Smooth muscle cell (in vitro differentiated cells): ENCODE measurements at regions not wholly inside any gene's neighbourhood (a gene's known extent, or its start where the extent isn't known, plus 50 kb on each side); places are given as distances from the start of the nearest gene placed in this dataset.

Source experiments
- DNase-seq: peaks from one replicate; lab custom pipeline; 2025; ENCODE audit not compliant: unreplicated experiment; lab: John Stamatoyannopoulos, UW
- H2AFZ ChIP-seq: fragments of 200-600 bp; sonication (generic); 2 replicates; pipeline ENCODE4 v1.6.0; 2016; ENCODE audit warnings: antibody characterized with exemption, low read depth, mild to moderate bottlenecking
- H3F3A ChIP-seq: fragments of 200-600 bp; sonication (generic); 2 replicates; pipeline ENCODE4 v1.6.0; 2017; ENCODE audit warnings: antibody characterized with exemption, low read depth
- H3K27ac ChIP-seq: fragments of 200-600 bp; sonication (generic); 2 replicates; pipeline ENCODE4 v1.5.1; 2016; ENCODE audit warnings: low read depth, mild to moderate bottlenecking
- H3K27me3 ChIP-seq: fragments of 200-600 bp; sonication (generic); 2 replicates; pipeline ENCODE4 v1.6.1; 2016; ENCODE audit warnings: low read depth, mild to moderate bottlenecking
- H3K36me3 ChIP-seq: fragments of 200-600 bp; sonication (generic); 2 replicates; pipeline ENCODE4 v1.5.1; 2016; ENCODE audit warnings: low read depth
- H3K4me1 ChIP-seq: fragments of 200-600 bp; sonication (generic); 2 replicates; pipeline ENCODE4 v1.5.1; 2016; ENCODE audit warnings: low read depth
- H3K4me2 ChIP-seq: fragments of 200-600 bp; sonication (generic); 2 replicates; pipeline ENCODE4 v1.6.0; 2016; ENCODE audit warnings: mild to moderate bottlenecking
- H3K4me3 ChIP-seq: fragments of 200-600 bp; sonication (generic); 2 replicates; pipeline ENCODE4 v1.5.1; 2016; ENCODE audit warnings: mild to moderate bottlenecking
- H3K79me2 ChIP-seq: fragments of 200-600 bp; sonication (generic); 2 replicates; pipeline ENCODE4 v1.6.0; 2016; ENCODE audit warnings: low read depth, mild to moderate bottlenecking
- H3K9ac ChIP-seq: fragments of 200-600 bp; sonication (generic); 2 replicates; pipeline ENCODE4 v1.6.0; 2016; ENCODE audit warnings: low read depth
- H3K9me3 ChIP-seq: fragments of 200-600 bp; sonication (generic); replicated peaks from 2 replicates; pipeline ENCODE4 v1.5.1; 2016; ENCODE audit warnings: low read depth
- H4K20me1 ChIP-seq: fragments of 200-600 bp; sonication (generic); 2 replicates; pipeline ENCODE4 v1.6.0; 2016; ENCODE audit warnings: low read depth
- WGBS: methylation state at CpG from one replicate; pipeline ENCODE4 v1.1.7; 2016; ENCODE audit warnings: low lambda C conversion rate; 5-methylcytosine and 5-hydroxymethylcytosine counted together
- TF ChIP-seq, protein P1 (sequence below): fragments of 200-600 bp; sonication (generic); IDR thresholded peaks from 2 replicates; pipeline ENCODE4 v1.5.1; 2017; ENCODE audit warnings: borderline replicate concordance, mild to moderate bottlenecking, antibody characterized with exemption; ENCODE audit not compliant: insufficient read depth, poor library complexity, severe bottlenecking

DNA sequence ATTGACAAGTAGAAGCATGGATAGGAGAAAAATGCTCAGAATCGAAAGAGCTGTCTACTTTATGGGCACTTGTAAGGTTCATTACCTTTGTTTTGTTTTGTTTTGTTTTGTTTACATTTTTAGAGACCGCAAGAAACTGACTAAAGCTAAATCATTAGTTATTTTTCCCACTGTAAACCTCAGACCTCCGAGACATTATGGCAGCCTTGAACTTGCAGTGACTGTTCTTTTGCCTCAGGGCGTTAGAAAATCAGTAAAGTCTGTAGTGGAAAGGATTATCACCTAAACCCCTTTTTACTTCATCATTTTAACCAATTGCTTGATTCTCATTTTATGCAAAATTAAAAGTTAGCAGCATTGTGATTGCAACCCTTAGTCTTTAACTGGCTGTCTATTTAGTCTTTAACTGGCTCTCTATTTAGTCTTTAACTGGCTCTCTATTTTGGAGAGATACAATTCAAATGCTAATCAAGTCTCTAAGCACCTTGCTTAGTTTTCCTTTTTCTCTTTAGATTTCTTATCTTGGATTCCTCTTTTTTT is 383.3 kb upstream of the ROBO2 start:
- H3F3A ChIP-seq = no peaks in the 10 kb centered on the region
- H3K4me2 ChIP-seq = no peak overlapping the region
- H4K20me1 ChIP-seq = no peaks in the 10 kb centered on the region
- H3K27me3 ChIP-seq = no peaks in the 10 kb centered on the region
- H3K27ac ChIP-seq = no peak overlapping the region
- no peaks in the 10 kb centered on the region for H3K36me3 ChIP-seq
- H2AFZ ChIP-seq = no peak overlapping the region
- TF ChIP-seq, protein P1, sequence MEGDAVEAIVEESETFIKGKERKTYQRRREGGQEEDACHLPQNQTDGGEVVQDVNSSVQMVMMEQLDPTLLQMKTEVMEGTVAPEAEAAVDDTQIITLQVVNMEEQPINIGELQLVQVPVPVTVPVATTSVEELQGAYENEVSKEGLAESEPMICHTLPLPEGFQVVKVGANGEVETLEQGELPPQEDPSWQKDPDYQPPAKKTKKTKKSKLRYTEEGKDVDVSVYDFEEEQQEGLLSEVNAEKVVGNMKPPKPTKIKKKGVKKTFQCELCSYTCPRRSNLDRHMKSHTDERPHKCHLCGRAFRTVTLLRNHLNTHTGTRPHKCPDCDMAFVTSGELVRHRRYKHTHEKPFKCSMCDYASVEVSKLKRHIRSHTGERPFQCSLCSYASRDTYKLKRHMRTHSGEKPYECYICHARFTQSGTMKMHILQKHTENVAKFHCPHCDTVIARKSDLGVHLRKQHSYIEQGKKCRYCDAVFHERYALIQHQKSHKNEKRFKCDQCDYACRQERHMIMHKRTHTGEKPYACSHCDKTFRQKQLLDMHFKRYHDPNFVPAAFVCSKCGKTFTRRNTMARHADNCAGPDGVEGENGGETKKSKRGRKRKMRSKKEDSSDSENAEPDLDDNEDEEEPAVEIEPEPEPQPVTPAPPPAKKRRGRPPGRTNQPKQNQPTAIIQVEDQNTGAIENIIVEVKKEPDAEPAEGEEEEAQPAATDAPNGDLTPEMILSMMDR = no peak
- DNase-seq = no peak
- H3K4me3 ChIP-seq = no peak overlapping the region
- H3K4me1 ChIP-seq = no peaks in the 10 kb centered on the region
- no peaks in the 10 kb centered on the region for H3K9me3 ChIP-seq
- H3K79me2 ChIP-seq = no peaks in the 10 kb centered on the region
- 53% methylated on average over 4 of the region's 4 CpGs for WGBS
- H3K9ac ChIP-seq = no peak overlapping the region

DNA sequence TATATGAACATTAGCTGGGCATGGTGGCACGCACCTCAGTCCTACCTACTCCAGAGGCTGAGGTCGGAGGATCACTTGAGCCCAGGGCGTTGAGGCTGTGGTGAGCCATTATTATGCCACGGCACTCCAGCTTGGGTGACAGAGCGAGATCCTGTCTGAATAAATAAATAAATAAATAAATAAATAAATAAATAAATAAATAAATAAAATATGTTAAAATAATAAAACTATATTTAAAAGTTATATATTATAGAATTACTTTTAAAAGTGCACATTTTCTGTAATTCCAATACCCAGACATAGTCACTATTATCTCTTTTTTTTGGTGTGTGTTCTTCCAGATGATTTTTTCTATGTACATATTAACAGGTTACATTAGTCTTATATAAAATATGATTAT is 382.0 kb upstream of the ROBO2 start:
- Histone ChIP-seq H3K4me3 (no peak overlapping the region), H3K4me2 (no peak overlapping the region), H3K9ac (no peak overlapping the region), H3K4me1 (no peaks in the 10 kb centered on the region), H3K36me3 (no peaks in the 10 kb centered on the region), H3K79me2 (no peaks in the 10 kb centered on the region), H3K9me3 (no peaks in the 10 kb centered on the region), H3K27ac (no peak overlapping the region), H3F3A (no peaks in the 10 kb centered on the region), H2AFZ (no peak overlapping the region), H4K20me1 (no peaks in the 10 kb centered on the region), H3K27me3 (no peaks in the 10 kb centered on the region)
- no peak for DNase-seq
- TF ChIP-seq, protein P1 = no peak
- WGBS = 100% methylated on average over 5 of the region's 5 CpGs

DNA sequence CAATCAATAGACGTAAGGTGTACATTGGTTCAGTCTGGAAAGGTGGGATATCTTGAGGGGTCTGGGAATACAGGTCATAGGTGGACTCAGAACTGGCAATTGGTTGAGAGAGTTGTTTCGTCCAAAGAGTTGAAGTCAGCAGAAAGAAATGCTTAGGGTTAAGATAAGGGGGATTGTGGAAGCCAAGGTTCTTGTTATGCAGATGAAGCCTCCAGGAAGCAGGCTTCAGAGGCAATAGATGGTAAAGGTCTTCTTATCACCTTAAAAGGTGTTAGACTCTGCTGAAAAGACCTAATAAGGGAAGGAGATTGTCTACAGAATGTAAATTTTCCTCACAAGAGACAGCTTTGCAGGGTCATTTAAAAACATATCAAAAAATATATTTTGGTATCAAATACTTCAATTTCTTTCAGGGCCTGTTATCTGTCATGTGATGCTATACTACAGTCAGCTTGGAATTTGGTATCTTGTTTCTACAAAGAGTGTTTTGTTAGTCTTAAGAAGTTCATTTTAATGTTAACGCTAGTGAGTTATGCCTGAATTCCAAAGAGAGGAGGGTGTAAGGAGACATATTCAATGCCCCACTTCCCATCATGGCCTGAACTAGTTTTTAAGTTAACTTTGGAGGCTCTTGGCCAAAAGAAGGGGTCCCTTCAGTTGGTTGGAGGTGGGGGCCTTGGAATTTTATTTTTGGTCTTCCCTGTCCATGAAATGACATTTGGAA is 378.2 kb upstream of the ROBO2 start:
- no peaks in the 10 kb centered on the region for H3K4me1 ChIP-seq
- H3K9me3 ChIP-seq = no peaks in the 10 kb centered on the region
- DNase-seq = no peak
- TF ChIP-seq, protein P1 = no peak
- 75% methylated on average over 3 of the region's 3 CpGs for WGBS
- no peak overlapping the region for H2AFZ ChIP-seq
- H3K4me2 ChIP-seq = no peak overlapping the region
- H3K27ac ChIP-seq = no peak overlapping the region
- no peaks in the 10 kb centered on the region for H4K20me1 ChIP-seq
- no peaks in the 10 kb centered on the region for H3K36me3 ChIP-seq
- H3K79me2 ChIP-seq = no peaks in the 10 kb centered on the region
- no peaks in the 10 kb centered on the region for H3F3A ChIP-seq
- no peak overlapping the region for H3K9ac ChIP-seq
- H3K4me3 ChIP-seq = no peak overlapping the region
- no peaks in the 10 kb centered on the region for H3K27me3 ChIP-seq

DNA sequence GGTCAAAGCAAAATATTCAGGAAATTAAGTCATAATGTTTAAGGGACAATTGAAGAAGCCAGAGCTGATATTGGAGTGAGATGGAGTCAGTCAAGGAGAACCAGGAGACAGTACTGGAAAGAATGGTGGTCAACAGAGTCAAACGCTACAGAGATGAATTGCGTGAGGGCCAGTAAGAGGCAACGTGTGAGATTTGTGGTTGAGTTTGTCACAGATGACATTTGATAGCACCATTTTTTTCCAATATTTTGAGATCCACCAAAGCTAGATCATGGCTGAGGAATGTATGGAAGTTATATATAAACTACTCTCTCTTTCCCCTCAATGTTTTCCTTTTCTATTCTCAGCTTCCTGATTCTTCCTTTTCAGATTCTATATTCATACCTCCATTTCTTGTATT is 375.1 kb upstream of the ROBO2 start:
- no peak for DNase-seq
- H2AFZ ChIP-seq = no peak overlapping the region
- no peaks in the 10 kb centered on the region for H3K27me3 ChIP-seq
- H4K20me1 ChIP-seq = no peaks in the 10 kb centered on the region
- H3K9me3 ChIP-seq = no peaks in the 10 kb centered on the region
- H3K9ac ChIP-seq = no peak overlapping the region
- no peak overlapping the region for H3K4me2 ChIP-seq
- no peaks in the 10 kb centered on the region for H3F3A ChIP-seq
- WGBS = 89% methylated on average over 3 of the region's 3 CpGs
- no peaks in the 10 kb centered on the region for H3K36me3 ChIP-seq
- H3K4me3 ChIP-seq = no peak overlapping the region
- no peak overlapping the region for H3K27ac ChIP-seq
- H3K4me1 ChIP-seq = no peaks in the 10 kb centered on the region
- TF ChIP-seq, protein P1 = no peak
- H3K79me2 ChIP-seq = no peaks in the 10 kb centered on the region
